ENCODE measurements at regions not wholly inside any gene's neighbourhood (a gene's known extent, or its start where the extent isn't known, plus 50 kb on each side); places are given as distances from the start of the nearest gene placed in this dataset.

DNA sequence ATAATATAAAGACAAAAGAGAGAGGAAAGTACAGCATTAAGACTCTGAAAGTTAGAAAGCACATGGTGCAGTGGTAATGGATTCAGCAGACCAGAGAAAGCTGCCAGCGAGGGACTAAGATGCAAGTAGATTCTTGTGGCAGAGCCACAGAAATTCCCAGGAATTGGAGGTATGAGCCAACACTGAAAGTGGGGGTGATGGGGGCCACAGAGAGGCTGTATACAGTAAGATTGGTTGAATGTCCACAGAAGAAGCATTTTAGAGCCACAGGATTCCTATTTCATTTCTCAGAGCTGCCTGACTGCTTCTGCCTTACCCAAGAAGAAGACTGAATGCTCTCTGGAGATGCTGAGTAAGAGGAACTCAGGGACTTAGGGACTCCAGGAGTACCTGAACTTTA is 295.0 kb downstream of the LMO7 start:
- WGBS: 67% methylated on average over 1 of the region's 1 CpG
- H3K9me3 ChIP-seq (ENCODE audit: control insufficient read depth in 4 of 4, low read length in 3 of 4): no peaks in the 10 kb centered on the region
- H3K9ac ChIP-seq (ENCODE audit: low read depth in 1 of 2, low read length in 2 of 2): no peak overlapping the region
- H3K27ac ChIP-seq (ENCODE audit: low read depth in 1 of 2, low read length in 2 of 2): no peak overlapping the region
- no peak for TF ChIP-seq FOXA1 (IDR thresholded peaks at IDR 0.05)
- no peak for TF ChIP-seq RAD21 (IDR thresholded peaks at IDR 0.05)
- TF ChIP-seq, protein P1, sequence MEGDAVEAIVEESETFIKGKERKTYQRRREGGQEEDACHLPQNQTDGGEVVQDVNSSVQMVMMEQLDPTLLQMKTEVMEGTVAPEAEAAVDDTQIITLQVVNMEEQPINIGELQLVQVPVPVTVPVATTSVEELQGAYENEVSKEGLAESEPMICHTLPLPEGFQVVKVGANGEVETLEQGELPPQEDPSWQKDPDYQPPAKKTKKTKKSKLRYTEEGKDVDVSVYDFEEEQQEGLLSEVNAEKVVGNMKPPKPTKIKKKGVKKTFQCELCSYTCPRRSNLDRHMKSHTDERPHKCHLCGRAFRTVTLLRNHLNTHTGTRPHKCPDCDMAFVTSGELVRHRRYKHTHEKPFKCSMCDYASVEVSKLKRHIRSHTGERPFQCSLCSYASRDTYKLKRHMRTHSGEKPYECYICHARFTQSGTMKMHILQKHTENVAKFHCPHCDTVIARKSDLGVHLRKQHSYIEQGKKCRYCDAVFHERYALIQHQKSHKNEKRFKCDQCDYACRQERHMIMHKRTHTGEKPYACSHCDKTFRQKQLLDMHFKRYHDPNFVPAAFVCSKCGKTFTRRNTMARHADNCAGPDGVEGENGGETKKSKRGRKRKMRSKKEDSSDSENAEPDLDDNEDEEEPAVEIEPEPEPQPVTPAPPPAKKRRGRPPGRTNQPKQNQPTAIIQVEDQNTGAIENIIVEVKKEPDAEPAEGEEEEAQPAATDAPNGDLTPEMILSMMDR (IDR thresholded peaks at IDR 0.05; ENCODE audit: low read depth, low read length, missing input control): no peak
- no peak for TF ChIP-seq EGR1 (IDR thresholded peaks at IDR 0.05; ENCODE audit: low read depth in 2 of 2)
- TF ChIP-seq RXRA (IDR thresholded peaks at IDR 0.05): no peak
- TF ChIP-seq TAF1 (conservative IDR thresholded peaks at IDR 0.05): no peak
- no peak for TF ChIP-seq ATF3 (IDR thresholded peaks at IDR 0.05)
- no peak for TF ChIP-seq ZBTB33 (IDR thresholded peaks at IDR 0.05)
- TF ChIP-seq HNF4A (conservative IDR thresholded peaks at IDR 0.05): no peak
- no peak for TF ChIP-seq JUND (IDR thresholded peaks at IDR 0.05)
- TF ChIP-seq GABPA (IDR thresholded peaks at IDR 0.05 in 1 of 2, conservative IDR thresholded peaks at IDR 0.05 in 1 of 2): no peak
- TF ChIP-seq HNF4G (IDR thresholded peaks at IDR 0.05): no peak
- TF ChIP-seq, protein P2, sequence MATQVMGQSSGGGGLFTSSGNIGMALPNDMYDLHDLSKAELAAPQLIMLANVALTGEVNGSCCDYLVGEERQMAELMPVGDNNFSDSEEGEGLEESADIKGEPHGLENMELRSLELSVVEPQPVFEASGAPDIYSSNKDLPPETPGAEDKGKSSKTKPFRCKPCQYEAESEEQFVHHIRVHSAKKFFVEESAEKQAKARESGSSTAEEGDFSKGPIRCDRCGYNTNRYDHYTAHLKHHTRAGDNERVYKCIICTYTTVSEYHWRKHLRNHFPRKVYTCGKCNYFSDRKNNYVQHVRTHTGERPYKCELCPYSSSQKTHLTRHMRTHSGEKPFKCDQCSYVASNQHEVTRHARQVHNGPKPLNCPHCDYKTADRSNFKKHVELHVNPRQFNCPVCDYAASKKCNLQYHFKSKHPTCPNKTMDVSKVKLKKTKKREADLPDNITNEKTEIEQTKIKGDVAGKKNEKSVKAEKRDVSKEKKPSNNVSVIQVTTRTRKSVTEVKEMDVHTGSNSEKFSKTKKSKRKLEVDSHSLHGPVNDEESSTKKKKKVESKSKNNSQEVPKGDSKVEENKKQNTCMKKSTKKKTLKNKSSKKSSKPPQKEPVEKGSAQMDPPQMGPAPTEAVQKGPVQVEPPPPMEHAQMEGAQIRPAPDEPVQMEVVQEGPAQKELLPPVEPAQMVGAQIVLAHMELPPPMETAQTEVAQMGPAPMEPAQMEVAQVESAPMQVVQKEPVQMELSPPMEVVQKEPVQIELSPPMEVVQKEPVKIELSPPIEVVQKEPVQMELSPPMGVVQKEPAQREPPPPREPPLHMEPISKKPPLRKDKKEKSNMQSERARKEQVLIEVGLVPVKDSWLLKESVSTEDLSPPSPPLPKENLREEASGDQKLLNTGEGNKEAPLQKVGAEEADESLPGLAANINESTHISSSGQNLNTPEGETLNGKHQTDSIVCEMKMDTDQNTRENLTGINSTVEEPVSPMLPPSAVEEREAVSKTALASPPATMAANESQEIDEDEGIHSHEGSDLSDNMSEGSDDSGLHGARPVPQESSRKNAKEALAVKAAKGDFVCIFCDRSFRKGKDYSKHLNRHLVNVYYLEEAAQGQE (IDR thresholded peaks at IDR 0.05): no peak
- TF ChIP-seq MAX (IDR thresholded peaks at IDR 0.05): no peak
- no peak for TF ChIP-seq FOXA2 (IDR thresholded peaks at IDR 0.05)
- no peak for TF ChIP-seq NR2F2 (IDR thresholded peaks at IDR 0.05)
- no peak for DNase-seq (ENCODE audit: low spot score)
- no peaks in the 10 kb centered on the region for H3K36me3 ChIP-seq (ENCODE audit: control insufficient read depth in 4 of 4, insufficient read depth in 3 of 4, low read depth in 1 of 4, low read length in 3 of 4)
- no peaks in the 10 kb centered on the region for H3K4me1 ChIP-seq (ENCODE audit: control insufficient read depth in 4 of 4, insufficient read depth in 4 of 4, low read length in 3 of 4)
- no peak overlapping the region for H3K4me3 ChIP-seq (ENCODE audit: low read depth in 1 of 3, low read length in 3 of 3)
- H3K27me3 ChIP-seq (ENCODE audit: control insufficient read depth in 4 of 4, insufficient read depth in 4 of 4, low read length in 3 of 4): peaks cover 0 to 3% (median 0%) of the 10 kb centered on the region in 4 donors

DNA sequence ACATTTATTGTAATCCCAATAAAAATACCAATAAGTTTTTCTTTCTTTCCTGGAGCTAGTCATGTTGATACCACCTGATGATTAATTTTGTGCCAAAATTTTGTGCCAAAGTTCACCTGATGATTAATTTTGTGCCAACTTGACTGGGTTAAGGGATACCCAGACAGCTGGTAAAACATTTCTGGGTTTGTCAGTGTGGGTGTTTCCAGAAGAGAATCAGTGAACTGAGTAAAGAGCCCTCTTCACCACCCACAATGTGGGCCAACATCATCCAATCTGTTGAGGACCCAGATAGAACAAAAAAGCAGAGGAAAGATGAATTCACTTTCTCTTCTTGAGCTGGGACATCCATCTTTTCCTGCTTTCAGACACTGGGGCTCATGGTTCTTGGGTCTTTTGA is 292.9 kb downstream of the LMO7 start:
- no peak overlapping the region for H3K4me3 ChIP-seq (ENCODE audit: low read depth in 1 of 3, low read length in 3 of 3)
- H3K4me1 ChIP-seq (ENCODE audit: control insufficient read depth in 4 of 4, insufficient read depth in 4 of 4, low read length in 3 of 4): no peaks in the 10 kb centered on the region
- no peak overlapping the region for H3K27ac ChIP-seq (ENCODE audit: low read depth in 1 of 2, low read length in 2 of 2)
- TF ChIP-seq RAD21 (IDR thresholded peaks at IDR 0.05): no peak
- no peak for TF ChIP-seq HNF4G (IDR thresholded peaks at IDR 0.05)
- no peak for TF ChIP-seq JUND (IDR thresholded peaks at IDR 0.05)
- no peak for TF ChIP-seq TAF1 (conservative IDR thresholded peaks at IDR 0.05)
- no peak for TF ChIP-seq FOXA2 (IDR thresholded peaks at IDR 0.05)
- TF ChIP-seq HNF4A (conservative IDR thresholded peaks at IDR 0.05): no peak
- H3K27me3 ChIP-seq (ENCODE audit: control insufficient read depth in 4 of 4, insufficient read depth in 4 of 4, low read length in 3 of 4): peaks cover 0 to 3% (median 0%) of the 10 kb centered on the region in 4 donors
- H3K9ac ChIP-seq (ENCODE audit: low read depth in 1 of 2, low read length in 2 of 2): no peak overlapping the region
- no peaks in the 10 kb centered on the region for H3K9me3 ChIP-seq (ENCODE audit: control insufficient read depth in 4 of 4, low read length in 3 of 4)
- H3K36me3 ChIP-seq (ENCODE audit: control insufficient read depth in 4 of 4, insufficient read depth in 3 of 4, low read depth in 1 of 4, low read length in 3 of 4): no peaks in the 10 kb centered on the region
- no peak for DNase-seq (ENCODE audit: low spot score)

Measured in liver (tissue), 8 donors.